ENCODE measurements at regions not wholly inside any gene's neighbourhood (a gene's known extent, or its start where the extent isn't known, plus 50 kb on each side); places are given as distances from the start of the nearest gene placed in this dataset.

DNA sequence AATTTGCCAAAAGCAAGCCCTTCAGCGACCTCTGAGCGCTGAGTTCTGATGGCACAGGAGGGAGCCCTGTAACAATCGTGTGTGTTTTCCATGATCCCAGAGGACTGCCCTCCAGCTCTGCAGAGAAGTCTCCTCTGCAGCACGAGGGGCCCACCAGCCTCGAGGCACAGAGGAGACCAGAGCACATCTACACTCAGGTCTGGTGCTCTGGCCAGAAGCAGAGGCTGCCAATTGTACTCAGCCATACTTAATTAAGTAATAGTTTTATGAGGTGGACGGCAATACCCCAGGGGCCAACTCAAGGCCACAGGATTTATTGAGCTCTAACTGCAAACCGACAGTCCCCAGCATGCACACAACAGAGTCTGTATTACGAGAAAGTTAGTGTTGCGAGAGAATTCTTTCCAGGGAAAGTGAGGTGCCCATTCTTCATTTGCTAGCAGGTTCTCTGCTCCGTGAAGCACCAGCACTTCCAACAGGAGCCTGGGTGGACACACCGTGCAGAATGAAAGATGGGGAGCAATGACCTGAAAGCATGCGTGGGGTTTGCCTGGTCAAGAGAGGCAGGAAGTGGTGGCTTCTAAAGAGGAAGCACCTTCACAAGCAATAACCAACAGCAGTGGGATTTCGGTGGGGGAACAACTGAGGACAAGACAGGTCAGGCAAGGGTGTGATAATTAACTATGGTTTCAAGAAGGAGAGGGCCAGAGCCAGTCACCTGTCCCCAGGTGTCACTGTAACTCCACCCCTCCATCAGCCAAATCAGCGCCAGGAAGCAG is 92.8 kb upstream of the FOXC1 start:
- peak; percentile 95 for DNase-seq (ENCODE audit: low read depth)
- peak overlapping the region; percentile 29 for H3K4me3 ChIP-seq (ENCODE audit: low read depth, low read length)
- TF ChIP-seq MYC (IDR thresholded peaks at IDR 0.05; ENCODE audit: low read depth, low read length) (no peak; the same call in 1 of the 2 replicates), POLR2A (IDR thresholded peaks at IDR 0.05; ENCODE audit: extremely low read depth, insufficient read length) (no peak)
- TF ChIP-seq, protein P1, sequence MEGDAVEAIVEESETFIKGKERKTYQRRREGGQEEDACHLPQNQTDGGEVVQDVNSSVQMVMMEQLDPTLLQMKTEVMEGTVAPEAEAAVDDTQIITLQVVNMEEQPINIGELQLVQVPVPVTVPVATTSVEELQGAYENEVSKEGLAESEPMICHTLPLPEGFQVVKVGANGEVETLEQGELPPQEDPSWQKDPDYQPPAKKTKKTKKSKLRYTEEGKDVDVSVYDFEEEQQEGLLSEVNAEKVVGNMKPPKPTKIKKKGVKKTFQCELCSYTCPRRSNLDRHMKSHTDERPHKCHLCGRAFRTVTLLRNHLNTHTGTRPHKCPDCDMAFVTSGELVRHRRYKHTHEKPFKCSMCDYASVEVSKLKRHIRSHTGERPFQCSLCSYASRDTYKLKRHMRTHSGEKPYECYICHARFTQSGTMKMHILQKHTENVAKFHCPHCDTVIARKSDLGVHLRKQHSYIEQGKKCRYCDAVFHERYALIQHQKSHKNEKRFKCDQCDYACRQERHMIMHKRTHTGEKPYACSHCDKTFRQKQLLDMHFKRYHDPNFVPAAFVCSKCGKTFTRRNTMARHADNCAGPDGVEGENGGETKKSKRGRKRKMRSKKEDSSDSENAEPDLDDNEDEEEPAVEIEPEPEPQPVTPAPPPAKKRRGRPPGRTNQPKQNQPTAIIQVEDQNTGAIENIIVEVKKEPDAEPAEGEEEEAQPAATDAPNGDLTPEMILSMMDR (IDR thresholded peaks at IDR 0.05; ENCODE audit: low read depth, low read length) = no peak
- TF ChIP-seq, protein P2, sequence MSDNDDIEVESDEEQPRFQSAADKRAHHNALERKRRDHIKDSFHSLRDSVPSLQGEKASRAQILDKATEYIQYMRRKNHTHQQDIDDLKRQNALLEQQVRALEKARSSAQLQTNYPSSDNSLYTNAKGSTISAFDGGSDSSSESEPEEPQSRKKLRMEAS (IDR thresholded peaks at IDR 0.05; ENCODE audit: low read depth, low read length) = peak; percentile 44

DNA sequence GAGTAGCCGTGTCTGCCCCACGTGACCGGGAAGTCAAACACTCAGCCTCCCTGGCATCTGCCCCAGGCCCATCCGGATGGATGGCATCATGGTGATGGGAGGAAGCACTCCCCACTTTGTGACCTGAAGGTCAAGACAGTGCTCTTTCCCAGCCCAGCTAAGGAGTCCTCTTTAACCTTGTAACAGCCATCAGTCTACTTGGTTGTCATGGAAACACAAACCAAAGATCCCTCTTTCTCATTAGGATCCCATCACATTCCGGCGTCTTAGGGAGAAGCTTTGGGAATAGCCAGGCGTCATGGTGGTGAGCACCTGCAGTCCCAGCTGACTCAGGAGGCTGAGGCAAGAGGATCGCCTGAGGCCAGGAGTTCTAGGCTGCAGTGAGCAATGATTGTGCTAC is 90.9 kb upstream of the FOXC1 start:
- no peak overlapping the region for H3K4me3 ChIP-seq (ENCODE audit: low read depth, low read length)
- no peak for DNase-seq (ENCODE audit: low read depth)
- TF ChIP-seq MYC (IDR thresholded peaks at IDR 0.05; ENCODE audit: low read depth, low read length) (no peak), POLR2A (IDR thresholded peaks at IDR 0.05; ENCODE audit: extremely low read depth, insufficient read length) (no peak)
- TF ChIP-seq, protein P1 (IDR thresholded peaks at IDR 0.05; ENCODE audit: low read depth, low read length) = no peak
- TF ChIP-seq, protein P2 (IDR thresholded peaks at IDR 0.05; ENCODE audit: low read depth, low read length) = no peak

DNA sequence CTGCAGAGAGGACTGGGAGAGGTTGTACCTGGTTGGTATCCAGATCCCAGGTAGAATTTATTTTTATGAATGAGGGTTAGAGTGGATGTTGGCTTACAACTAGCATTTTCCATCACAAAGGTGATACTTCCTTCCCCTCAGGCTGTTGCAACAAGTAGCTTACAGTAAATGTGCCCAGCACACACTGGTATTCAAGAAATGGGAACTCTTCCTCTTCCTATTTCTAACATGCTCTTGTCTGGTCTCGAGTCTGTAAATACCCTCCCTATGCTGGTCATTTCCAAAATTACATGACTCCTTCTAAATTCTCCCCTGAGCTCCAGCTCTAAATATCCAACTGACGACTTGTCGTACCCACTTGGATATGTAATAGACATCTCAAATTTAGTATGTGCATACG is 90.1 kb upstream of the FOXC1 start:
- no peak overlapping the region for H3K4me3 ChIP-seq (ENCODE audit: low read depth, low read length)
- DNase-seq (ENCODE audit: low read depth) = peak; percentile 71
- no peak for TF ChIP-seq POLR2A (IDR thresholded peaks at IDR 0.05; ENCODE audit: extremely low read depth, insufficient read length)
- TF ChIP-seq, protein P1 (IDR thresholded peaks at IDR 0.05; ENCODE audit: low read depth, low read length) = no peak
- TF ChIP-seq MYC (IDR thresholded peaks at IDR 0.05; ENCODE audit: low read depth, low read length) = no peak

DNA sequence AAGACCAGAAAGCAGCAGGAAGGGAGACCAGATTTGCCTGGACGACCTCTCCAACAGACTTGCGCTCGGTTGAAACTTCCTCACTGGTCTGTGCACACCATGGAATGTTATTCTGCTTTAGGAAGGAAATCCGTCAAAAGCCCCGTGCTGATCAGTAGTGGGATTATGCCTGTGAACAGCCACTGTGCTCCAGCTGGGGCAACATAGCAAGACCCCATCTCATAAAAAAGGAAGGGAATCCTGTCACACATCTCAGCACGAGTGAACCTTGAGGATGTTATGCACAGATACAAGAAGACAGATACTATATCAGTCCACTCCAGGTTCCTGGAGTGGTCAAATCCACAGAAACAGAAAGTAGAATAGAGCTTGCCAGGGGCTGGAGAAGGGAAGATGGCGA is 86.9 kb upstream of the FOXC1 start:
- DNase-seq (ENCODE audit: low read depth) = no peak
- H3K4me3 ChIP-seq (ENCODE audit: low read depth, low read length) = no peak overlapping the region
- TF ChIP-seq, protein P1 (IDR thresholded peaks at IDR 0.05; ENCODE audit: low read depth, low read length) = no peak

DNA sequence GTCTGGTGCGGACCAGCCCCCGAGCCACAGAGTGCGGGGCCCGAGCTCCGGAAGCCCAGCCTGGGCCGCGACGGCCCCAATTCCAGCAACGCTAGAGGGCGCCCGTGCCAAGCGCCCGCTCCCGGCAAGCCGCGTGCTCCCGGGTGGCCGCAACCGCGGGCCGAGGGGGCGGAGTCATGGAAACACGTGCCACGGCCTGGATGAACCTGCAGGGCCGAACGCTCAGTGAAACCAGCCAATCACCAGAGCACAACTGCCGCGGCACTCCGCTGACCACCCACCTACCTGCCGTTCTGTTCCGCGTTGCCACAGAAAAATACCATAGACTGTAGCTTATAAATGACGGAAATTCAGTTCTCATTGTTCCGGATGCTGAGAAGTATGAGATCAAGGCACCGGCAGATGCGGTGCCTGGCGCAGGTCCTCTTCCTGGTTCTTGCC is 85.7 kb upstream of the FOXC1 start:
- no peak overlapping the region for H3K4me3 ChIP-seq (ENCODE audit: low read depth, low read length)
- TF ChIP-seq, protein P1 (IDR thresholded peaks at IDR 0.05; ENCODE audit: low read depth, low read length) = no peak
- TF ChIP-seq MYC (IDR thresholded peaks at IDR 0.05; ENCODE audit: low read depth, low read length) (no peak), POLR2A (IDR thresholded peaks at IDR 0.05; ENCODE audit: extremely low read depth, insufficient read length) (no peak)
- TF ChIP-seq, protein P2 (IDR thresholded peaks at IDR 0.05; ENCODE audit: low read depth, low read length) = no peak
- no peak for DNase-seq (ENCODE audit: low read depth)

Measured in NB4 (cell line).